ENCODE measurements at regions not wholly inside any gene's neighbourhood (a gene's known extent, or its start where the extent isn't known, plus 50 kb on each side); places are given as distances from the start of the nearest gene placed in this dataset.

- TF ChIP-seq, protein P1, sequence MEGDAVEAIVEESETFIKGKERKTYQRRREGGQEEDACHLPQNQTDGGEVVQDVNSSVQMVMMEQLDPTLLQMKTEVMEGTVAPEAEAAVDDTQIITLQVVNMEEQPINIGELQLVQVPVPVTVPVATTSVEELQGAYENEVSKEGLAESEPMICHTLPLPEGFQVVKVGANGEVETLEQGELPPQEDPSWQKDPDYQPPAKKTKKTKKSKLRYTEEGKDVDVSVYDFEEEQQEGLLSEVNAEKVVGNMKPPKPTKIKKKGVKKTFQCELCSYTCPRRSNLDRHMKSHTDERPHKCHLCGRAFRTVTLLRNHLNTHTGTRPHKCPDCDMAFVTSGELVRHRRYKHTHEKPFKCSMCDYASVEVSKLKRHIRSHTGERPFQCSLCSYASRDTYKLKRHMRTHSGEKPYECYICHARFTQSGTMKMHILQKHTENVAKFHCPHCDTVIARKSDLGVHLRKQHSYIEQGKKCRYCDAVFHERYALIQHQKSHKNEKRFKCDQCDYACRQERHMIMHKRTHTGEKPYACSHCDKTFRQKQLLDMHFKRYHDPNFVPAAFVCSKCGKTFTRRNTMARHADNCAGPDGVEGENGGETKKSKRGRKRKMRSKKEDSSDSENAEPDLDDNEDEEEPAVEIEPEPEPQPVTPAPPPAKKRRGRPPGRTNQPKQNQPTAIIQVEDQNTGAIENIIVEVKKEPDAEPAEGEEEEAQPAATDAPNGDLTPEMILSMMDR (IDR thresholded peaks at IDR 0.05; ENCODE audit: borderline replicate concordance, insufficient read depth, low read depth, low read length): no peak
- H3K4me3 ChIP-seq (ENCODE audit: low read depth, low read length): no peak overlapping the region
These were observed 618.3 kb upstream of the PCDH20 start for GRCh38 chr13:62033934-62034333.

GRCh38 chr13:62022369-62022768, 606.7 kb upstream of the PCDH20 start:
- TF ChIP-seq, protein P1 (IDR thresholded peaks at IDR 0.05; ENCODE audit: borderline replicate concordance, insufficient read depth, low read depth, low read length): no peak
- no peak overlapping the region for H3K4me3 ChIP-seq (ENCODE audit: low read depth, low read length)

DNA sequence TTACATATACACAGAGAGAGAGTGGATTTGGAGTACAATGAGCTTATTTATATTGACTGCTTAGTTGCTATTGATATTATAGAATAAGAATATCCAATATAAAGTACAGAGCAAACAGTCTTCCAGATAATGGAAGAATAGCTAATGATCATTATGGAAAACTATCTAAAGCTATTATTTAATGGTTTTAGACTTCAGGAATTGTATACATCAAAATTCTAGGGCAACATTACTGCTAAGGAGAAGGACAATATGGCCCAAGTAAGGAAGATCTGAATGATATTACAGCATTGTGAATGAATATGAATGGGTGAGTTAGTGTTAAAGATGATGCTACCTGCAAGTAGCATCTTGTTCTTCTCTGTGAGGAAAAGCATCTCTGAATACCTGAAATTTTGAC, 604.2 kb upstream of the PCDH20 start:
- no peak overlapping the region for H3K4me3 ChIP-seq (ENCODE audit: low read depth, low read length)
- TF ChIP-seq, protein P1 (IDR thresholded peaks at IDR 0.05; ENCODE audit: borderline replicate concordance, insufficient read depth, low read depth, low read length): no peak

- TF ChIP-seq, protein P1 (IDR thresholded peaks at IDR 0.05; ENCODE audit: borderline replicate concordance, insufficient read depth, low read depth, low read length): no peak
- no peak overlapping the region for H3K4me3 ChIP-seq (ENCODE audit: low read depth, low read length)
These were observed 598.6 kb upstream of the PCDH20 start for GRCh38 chr13:62014299-62014698.

DNA sequence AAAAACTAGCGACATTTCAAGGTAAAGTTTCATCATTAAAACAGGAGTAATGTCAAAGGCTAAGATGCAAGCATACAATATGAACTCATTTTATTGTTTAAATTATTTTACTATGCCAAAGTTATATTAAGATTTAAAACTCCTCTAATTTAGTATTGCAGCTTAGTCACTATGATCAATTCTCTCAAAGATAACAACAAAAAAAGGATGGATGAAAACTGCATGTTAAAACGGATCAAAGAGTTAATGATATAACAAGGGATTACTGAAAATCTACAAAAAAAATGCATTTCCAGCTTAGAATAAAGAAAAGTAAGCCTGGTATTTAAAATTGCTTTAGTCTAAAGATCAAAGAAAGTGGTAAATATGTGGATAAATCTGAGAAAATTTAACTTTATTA, 587.8 kb upstream of the PCDH20 start:
- H3K4me3 ChIP-seq (ENCODE audit: low read depth, low read length): no peak overlapping the region
- TF ChIP-seq, protein P1 (IDR thresholded peaks at IDR 0.05; ENCODE audit: borderline replicate concordance, insufficient read depth, low read depth, low read length): no peak

GRCh38 chr13:61994174-61994573, 578.5 kb upstream of the PCDH20 start:
- no peak overlapping the region for H3K4me3 ChIP-seq (ENCODE audit: low read depth, low read length)
- TF ChIP-seq, protein P1 (IDR thresholded peaks at IDR 0.05; ENCODE audit: borderline replicate concordance, insufficient read depth, low read depth, low read length): no peak

DNA sequence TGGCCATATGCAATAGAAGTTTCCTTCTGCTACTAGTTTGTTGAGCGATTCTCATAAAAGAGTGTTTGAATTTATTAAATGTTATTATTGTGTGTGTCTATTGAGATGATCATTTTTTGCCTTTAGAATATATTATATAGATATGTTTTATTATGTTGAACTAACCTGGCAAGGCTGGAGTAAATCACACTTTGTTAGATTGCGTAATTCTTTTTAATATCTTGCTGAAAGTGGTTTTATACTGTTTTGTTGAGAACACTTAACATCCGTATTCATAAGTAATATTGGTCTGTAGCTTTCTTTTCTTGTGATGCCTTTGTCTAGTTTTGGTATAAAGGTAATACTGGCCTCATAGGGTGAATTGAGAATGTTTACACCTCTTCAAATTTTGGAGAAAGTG, 574.3 kb upstream of the PCDH20 start:
- TF ChIP-seq, protein P1 (IDR thresholded peaks at IDR 0.05; ENCODE audit: borderline replicate concordance, insufficient read depth, low read depth, low read length): no peak

More for the DNA sequence above, 574.3 kb upstream of the PCDH20 start:
- H3K4me3 ChIP-seq (ENCODE audit: low read depth, low read length): no peak overlapping the region
